ENCODE measurements at regions not wholly inside any gene's neighbourhood (a gene's known extent, or its start where the extent isn't known, plus 50 kb on each side); places are given as distances from the start of the nearest gene placed in this dataset.

DNA sequence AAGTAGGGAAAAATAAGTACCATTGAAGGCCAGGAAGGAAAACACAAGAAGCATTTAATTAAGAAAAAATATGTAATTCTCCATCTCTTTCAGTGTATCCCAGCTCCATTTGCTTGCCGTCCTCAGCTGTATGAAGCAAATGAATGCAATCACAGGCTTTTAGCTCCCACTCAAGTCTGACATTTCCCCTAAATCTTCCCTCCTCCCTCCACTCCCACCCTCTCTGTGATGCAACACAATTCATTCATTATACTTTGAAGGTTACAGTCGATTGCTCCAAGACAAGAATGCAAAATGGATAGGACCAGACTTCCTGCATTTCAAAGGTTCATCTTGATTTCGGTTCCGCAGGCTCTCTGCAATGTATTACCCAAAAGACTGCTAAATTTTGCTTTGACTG, 172.7 kb upstream of the SERPINE2 start:
- Histone ChIP-seq H3K9me3 (ENCODE audit: low read length) (no peaks in the 10 kb centered on the region), H3K4me3 (ENCODE audit: low read depth, low read length, poor library complexity, severe bottlenecking) (no peak overlapping the region), H4K20me1 (ENCODE audit: insufficient read depth, low read length) (no peaks in the 10 kb centered on the region), H3K4me2 (ENCODE audit: low read length) (no peak overlapping the region), H3K79me2 (ENCODE audit: insufficient read depth, low read length) (no peaks in the 10 kb centered on the region), H3K36me3 (ENCODE audit: insufficient read depth, low read length) (no peaks in the 10 kb centered on the region), H3K9me2 (ENCODE audit: low read depth, low read length) (no peaks in the 10 kb centered on the region), H2AFZ (ENCODE audit: low read length) (no peak overlapping the region), H3F3A (ENCODE audit: insufficient read depth, low read length) (no peaks in the 10 kb centered on the region), H3K4me1 (ENCODE audit: insufficient read depth, low read length, severe bottlenecking) (no peaks in the 10 kb centered on the region), H3K9ac (ENCODE audit: low read length) (no peak overlapping the region), H3K27ac (ENCODE audit: low read depth, low read length, poor library complexity, severe bottlenecking) (no peak overlapping the region), H3K27me3 (ENCODE audit: insufficient read depth, low read length) (no peaks in the 10 kb centered on the region)
- TF ChIP-seq, protein P1, sequence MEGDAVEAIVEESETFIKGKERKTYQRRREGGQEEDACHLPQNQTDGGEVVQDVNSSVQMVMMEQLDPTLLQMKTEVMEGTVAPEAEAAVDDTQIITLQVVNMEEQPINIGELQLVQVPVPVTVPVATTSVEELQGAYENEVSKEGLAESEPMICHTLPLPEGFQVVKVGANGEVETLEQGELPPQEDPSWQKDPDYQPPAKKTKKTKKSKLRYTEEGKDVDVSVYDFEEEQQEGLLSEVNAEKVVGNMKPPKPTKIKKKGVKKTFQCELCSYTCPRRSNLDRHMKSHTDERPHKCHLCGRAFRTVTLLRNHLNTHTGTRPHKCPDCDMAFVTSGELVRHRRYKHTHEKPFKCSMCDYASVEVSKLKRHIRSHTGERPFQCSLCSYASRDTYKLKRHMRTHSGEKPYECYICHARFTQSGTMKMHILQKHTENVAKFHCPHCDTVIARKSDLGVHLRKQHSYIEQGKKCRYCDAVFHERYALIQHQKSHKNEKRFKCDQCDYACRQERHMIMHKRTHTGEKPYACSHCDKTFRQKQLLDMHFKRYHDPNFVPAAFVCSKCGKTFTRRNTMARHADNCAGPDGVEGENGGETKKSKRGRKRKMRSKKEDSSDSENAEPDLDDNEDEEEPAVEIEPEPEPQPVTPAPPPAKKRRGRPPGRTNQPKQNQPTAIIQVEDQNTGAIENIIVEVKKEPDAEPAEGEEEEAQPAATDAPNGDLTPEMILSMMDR (IDR thresholded peaks at IDR 0.05; ENCODE audit: low read length): no peak
- no peak for TF ChIP-seq EZH2 (IDR thresholded peaks at IDR 0.05; ENCODE audit: borderline replicate concordance, low read length)

DNA sequence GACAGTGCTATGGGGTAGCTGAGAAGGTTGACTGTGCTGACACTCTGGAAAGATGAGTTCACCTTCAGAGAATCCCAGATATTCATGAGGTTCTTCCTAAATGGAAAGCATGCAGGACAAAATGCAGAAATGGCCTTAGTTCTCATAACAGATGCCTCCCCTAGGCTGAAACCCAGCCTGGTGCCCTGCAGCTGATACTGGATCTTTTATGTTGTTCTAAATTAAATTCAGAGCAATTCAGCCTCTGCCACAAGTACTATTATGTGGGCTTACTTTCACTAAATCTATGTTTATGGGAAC, 172.0 kb upstream of the SERPINE2 start:
- Histone ChIP-seq H3K4me2 (ENCODE audit: low read length) (no peak overlapping the region), H3F3A (ENCODE audit: insufficient read depth, low read length) (no peaks in the 10 kb centered on the region)
- TF ChIP-seq, protein P1 (IDR thresholded peaks at IDR 0.05; ENCODE audit: low read length): no peak
- TF ChIP-seq EZH2 (IDR thresholded peaks at IDR 0.05; ENCODE audit: borderline replicate concordance, low read length): no peak

DNA sequence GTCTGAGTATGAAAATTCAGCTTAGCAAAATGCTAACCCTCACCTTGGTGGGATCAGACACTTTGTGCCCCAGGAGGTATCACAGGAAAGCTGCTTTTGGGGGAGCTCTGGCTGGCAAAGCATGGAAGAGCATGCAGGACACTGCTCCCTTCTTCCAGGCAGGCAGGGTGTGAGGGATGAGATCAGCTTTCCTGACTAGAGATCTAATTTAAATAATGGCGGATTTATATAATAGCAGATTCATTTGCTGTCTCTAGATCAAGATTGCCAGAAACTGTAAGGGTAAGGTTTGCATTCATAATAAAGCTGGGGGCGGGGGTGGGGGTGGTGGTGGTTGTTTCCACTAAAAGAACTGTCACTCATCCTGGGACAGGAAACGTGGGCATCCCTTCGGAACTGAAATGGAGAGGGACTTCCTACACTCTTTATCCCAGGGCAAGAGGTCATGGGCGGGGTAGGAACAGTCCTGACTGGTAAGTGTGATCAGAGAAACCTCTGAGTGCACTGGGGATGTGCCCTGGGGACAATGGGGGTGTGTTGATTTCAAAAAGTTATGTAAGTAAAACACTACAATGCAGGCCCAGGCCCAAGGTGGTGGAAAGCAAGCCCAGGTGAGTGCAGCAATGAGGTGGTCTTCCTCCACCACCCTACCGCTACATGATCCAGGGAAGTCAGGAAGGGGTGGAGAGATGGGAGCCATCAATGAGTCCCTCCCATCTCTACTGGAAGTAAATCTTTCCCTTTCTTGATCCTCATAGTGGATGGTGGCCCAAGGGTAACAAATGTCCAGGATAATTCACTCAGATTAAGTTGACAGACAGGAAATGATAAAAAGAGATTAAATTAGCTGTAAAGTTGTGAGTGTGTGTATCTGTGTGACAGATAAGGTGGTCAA, 171.4 kb upstream of the SERPINE2 start:
- H3K79me2 ChIP-seq (ENCODE audit: insufficient read depth, low read length): no peaks in the 10 kb centered on the region
- no peak overlapping the region for H3K4me2 ChIP-seq (ENCODE audit: low read length)
- no peak overlapping the region for H3K9ac ChIP-seq (ENCODE audit: low read length)
- no peaks in the 10 kb centered on the region for H3K36me3 ChIP-seq (ENCODE audit: insufficient read depth, low read length)
- H3K27ac ChIP-seq (ENCODE audit: low read depth, low read length, poor library complexity, severe bottlenecking): no peak overlapping the region
- no peaks in the 10 kb centered on the region for H4K20me1 ChIP-seq (ENCODE audit: insufficient read depth, low read length)
- no peaks in the 10 kb centered on the region for H3K9me2 ChIP-seq (ENCODE audit: low read depth, low read length)
- H3F3A ChIP-seq (ENCODE audit: insufficient read depth, low read length): no peaks in the 10 kb centered on the region
- TF ChIP-seq, protein P1 (IDR thresholded peaks at IDR 0.05; ENCODE audit: low read length): no peak
- no peak for TF ChIP-seq EZH2 (IDR thresholded peaks at IDR 0.05; ENCODE audit: borderline replicate concordance, low read length)
- no peaks in the 10 kb centered on the region for H3K27me3 ChIP-seq (ENCODE audit: insufficient read depth, low read length)
- H2AFZ ChIP-seq (ENCODE audit: low read length): no peak overlapping the region
- H3K4me3 ChIP-seq (ENCODE audit: low read depth, low read length, poor library complexity, severe bottlenecking): no peak overlapping the region
- H3K4me1 ChIP-seq (ENCODE audit: insufficient read depth, low read length, severe bottlenecking): no peaks in the 10 kb centered on the region
- no peaks in the 10 kb centered on the region for H3K9me3 ChIP-seq (ENCODE audit: low read length)

More for the DNA sequence above, 172.0 kb upstream of the SERPINE2 start:
- H3K36me3 ChIP-seq (ENCODE audit: insufficient read depth, low read length): no peaks in the 10 kb centered on the region
- no peaks in the 10 kb centered on the region for H3K9me3 ChIP-seq (ENCODE audit: low read length)
- no peaks in the 10 kb centered on the region for H3K79me2 ChIP-seq (ENCODE audit: insufficient read depth, low read length)
- no peak overlapping the region for H3K4me3 ChIP-seq (ENCODE audit: low read depth, low read length, poor library complexity, severe bottlenecking)
- H3K27ac ChIP-seq (ENCODE audit: low read depth, low read length, poor library complexity, severe bottlenecking): no peak overlapping the region
- H2AFZ ChIP-seq (ENCODE audit: low read length): no peak overlapping the region
- no peaks in the 10 kb centered on the region for H3K9me2 ChIP-seq (ENCODE audit: low read depth, low read length)
- no peaks in the 10 kb centered on the region for H3K4me1 ChIP-seq (ENCODE audit: insufficient read depth, low read length, severe bottlenecking)
- H4K20me1 ChIP-seq (ENCODE audit: insufficient read depth, low read length): no peaks in the 10 kb centered on the region
- H3K27me3 ChIP-seq (ENCODE audit: insufficient read depth, low read length): no peaks in the 10 kb centered on the region
- H3K9ac ChIP-seq (ENCODE audit: low read length): no peak overlapping the region

All from OCI-LY1 (cell line).